ENCODE measurements at regions not wholly inside any gene's neighbourhood (a gene's known extent, or its start where the extent isn't known, plus 50 kb on each side); places are given as distances from the start of the nearest gene placed in this dataset.

- no peak for TF ChIP-seq CHD7 (IDR thresholded peaks at IDR 0.05; ENCODE audit: insufficient replicate concordance, low read length)
Measured at GRCh38 chr4:31974490-31975002, 1254.4 kb downstream of the PCDH7 start (continued).
